ENCODE measurements at regions not wholly inside any gene's neighbourhood (a gene's known extent, or its start where the extent isn't known, plus 50 kb on each side); places are given as distances from the start of the nearest gene placed in this dataset.

DNA sequence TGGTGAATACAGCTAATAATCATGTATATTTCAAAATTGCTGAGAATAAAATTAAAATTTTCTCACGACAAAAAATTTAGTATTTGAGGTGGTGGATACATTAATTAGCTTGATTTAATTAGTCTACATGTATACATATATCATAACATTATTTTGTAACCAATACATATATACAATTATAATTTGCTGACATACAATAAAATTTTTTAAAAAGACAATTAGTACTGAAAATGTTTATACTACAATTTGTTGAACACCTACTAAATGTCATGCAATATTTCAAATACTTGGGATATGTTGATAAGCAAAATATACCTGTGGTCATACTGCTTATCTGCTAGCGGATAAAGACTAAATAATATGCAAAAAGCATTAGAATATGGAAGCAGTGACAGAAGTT is 586.5 kb downstream of the SLITRK6 start (continued):
- TF ChIP-seq, protein P1, sequence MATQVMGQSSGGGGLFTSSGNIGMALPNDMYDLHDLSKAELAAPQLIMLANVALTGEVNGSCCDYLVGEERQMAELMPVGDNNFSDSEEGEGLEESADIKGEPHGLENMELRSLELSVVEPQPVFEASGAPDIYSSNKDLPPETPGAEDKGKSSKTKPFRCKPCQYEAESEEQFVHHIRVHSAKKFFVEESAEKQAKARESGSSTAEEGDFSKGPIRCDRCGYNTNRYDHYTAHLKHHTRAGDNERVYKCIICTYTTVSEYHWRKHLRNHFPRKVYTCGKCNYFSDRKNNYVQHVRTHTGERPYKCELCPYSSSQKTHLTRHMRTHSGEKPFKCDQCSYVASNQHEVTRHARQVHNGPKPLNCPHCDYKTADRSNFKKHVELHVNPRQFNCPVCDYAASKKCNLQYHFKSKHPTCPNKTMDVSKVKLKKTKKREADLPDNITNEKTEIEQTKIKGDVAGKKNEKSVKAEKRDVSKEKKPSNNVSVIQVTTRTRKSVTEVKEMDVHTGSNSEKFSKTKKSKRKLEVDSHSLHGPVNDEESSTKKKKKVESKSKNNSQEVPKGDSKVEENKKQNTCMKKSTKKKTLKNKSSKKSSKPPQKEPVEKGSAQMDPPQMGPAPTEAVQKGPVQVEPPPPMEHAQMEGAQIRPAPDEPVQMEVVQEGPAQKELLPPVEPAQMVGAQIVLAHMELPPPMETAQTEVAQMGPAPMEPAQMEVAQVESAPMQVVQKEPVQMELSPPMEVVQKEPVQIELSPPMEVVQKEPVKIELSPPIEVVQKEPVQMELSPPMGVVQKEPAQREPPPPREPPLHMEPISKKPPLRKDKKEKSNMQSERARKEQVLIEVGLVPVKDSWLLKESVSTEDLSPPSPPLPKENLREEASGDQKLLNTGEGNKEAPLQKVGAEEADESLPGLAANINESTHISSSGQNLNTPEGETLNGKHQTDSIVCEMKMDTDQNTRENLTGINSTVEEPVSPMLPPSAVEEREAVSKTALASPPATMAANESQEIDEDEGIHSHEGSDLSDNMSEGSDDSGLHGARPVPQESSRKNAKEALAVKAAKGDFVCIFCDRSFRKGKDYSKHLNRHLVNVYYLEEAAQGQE (IDR thresholded peaks at IDR 0.05; ENCODE audit: unreplicated experiment) = no peak
- no peak for TF ChIP-seq NANOG (IDR thresholded peaks at IDR 0.05; ENCODE audit: borderline replicate concordance)

DNA sequence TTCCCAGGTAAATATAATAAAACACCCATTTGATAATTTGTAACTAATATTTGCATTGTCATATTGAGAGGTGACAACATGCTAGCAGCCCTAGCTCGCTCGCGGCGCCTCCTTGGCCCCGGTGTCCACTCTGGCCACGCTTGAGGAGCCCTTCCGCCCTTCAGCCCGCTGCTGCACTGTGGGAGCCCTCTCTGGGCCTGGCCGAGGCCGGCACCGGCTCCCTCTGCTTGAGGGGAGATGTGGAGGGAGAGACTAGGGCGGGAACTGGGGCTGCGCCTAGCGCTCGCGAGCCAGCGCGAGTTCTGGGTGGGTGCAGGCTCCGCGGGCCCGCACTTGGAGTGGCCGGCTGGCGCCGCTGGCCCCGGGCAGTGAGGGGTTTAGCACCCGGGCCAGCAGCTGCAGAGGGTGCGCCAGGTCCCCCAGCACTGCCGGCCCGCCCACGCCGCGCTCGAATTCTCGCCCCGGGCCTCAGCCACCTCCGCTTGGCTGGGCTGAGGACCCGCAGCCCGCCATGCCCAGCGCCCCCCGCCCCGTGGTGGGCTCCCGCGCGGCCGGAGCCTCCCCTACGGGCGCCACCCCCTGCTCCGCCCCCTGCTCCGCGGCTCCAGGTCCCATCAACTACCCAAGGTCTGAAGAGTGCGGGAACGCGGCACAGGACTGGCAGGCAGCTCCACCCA is 594.4 kb downstream of the SLITRK6 start:
- ATAC-seq = no peak; the same call in 2 of the 3 replicates
- Histone ChIP-seq H3K36me3 (ENCODE audit: insufficient read depth) (no peaks in the 10 kb centered on the region), H3K79me2 (replicated peaks; ENCODE audit: insufficient read depth) (no peaks in the 10 kb centered on the region), H3K4me3 (no peak overlapping the region), H3K4me2 (no peak overlapping the region), H3K4me1 (ENCODE audit: insufficient read depth) (no peaks in the 10 kb centered on the region), H3K9me2 (ENCODE audit: insufficient read depth) (no peaks in the 10 kb centered on the region), H3K27ac (ENCODE audit: low read depth) (no peak overlapping the region), H3K27me3 (ENCODE audit: insufficient read depth) (no peaks in the 10 kb centered on the region), H4K20me1 (replicated peaks; ENCODE audit: insufficient read depth) (no peaks in the 10 kb centered on the region), H2AFZ (peak overlapping the region; percentile 64; the same call in 1 of the 2 replicates), H3F3A (replicated peaks; ENCODE audit: low read depth) (no peaks in the 10 kb centered on the region)
- Mint-ChIP-seq H3K4me3 (no peak overlapping the region), H3K36me3 (ENCODE audit: low read depth) (peaks cover 13% of the 10 kb centered on the region; the same call in 2 of the 3 replicates), H3K27ac (no peak overlapping the region), H3K27me3 (ENCODE audit: insufficient read depth, low read depth, poor library complexity) (no peaks in the 10 kb centered on the region), H3K4me1 (no peaks in the 10 kb centered on the region; the same call in 2 of the 3 replicates), H3K9me3 (peaks cover 20% of the 10 kb centered on the region)
- no peak for DNase-seq (ENCODE audit: low spot score)
- TF ChIP-seq JUNB (IDR thresholded peaks at IDR 0.05; ENCODE audit: unreplicated experiment) = no peak
- no peak for TF ChIP-seq CREB1 (CRISPR knock-in tag; IDR thresholded peaks at IDR 0.05; ENCODE audit: low read depth)
- no peak for TF ChIP-seq ZNF331 (CRISPR knock-in tag; IDR thresholded peaks at IDR 0.05; ENCODE audit: low read depth)
- TF ChIP-seq POLR2AphosphoS5 (IDR thresholded peaks at IDR 0.05; ENCODE audit: low read depth) = no peak
- TF ChIP-seq, protein P1 (IDR thresholded peaks at IDR 0.05; ENCODE audit: unreplicated experiment) = no peak
- TF ChIP-seq, protein P2, sequence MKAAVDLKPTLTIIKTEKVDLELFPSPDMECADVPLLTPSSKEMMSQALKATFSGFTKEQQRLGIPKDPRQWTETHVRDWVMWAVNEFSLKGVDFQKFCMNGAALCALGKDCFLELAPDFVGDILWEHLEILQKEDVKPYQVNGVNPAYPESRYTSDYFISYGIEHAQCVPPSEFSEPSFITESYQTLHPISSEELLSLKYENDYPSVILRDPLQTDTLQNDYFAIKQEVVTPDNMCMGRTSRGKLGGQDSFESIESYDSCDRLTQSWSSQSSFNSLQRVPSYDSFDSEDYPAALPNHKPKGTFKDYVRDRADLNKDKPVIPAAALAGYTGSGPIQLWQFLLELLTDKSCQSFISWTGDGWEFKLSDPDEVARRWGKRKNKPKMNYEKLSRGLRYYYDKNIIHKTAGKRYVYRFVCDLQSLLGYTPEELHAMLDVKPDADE (IDR thresholded peaks at IDR 0.05) = no peak
- TF ChIP-seq, protein P3, sequence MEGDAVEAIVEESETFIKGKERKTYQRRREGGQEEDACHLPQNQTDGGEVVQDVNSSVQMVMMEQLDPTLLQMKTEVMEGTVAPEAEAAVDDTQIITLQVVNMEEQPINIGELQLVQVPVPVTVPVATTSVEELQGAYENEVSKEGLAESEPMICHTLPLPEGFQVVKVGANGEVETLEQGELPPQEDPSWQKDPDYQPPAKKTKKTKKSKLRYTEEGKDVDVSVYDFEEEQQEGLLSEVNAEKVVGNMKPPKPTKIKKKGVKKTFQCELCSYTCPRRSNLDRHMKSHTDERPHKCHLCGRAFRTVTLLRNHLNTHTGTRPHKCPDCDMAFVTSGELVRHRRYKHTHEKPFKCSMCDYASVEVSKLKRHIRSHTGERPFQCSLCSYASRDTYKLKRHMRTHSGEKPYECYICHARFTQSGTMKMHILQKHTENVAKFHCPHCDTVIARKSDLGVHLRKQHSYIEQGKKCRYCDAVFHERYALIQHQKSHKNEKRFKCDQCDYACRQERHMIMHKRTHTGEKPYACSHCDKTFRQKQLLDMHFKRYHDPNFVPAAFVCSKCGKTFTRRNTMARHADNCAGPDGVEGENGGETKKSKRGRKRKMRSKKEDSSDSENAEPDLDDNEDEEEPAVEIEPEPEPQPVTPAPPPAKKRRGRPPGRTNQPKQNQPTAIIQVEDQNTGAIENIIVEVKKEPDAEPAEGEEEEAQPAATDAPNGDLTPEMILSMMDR (conservative IDR thresholded peaks at IDR 0.05; ENCODE audit: low read depth in 2 of 2) = no peak
- no peak for TF ChIP-seq ZNF114 (CRISPR knock-in tag; IDR thresholded peaks at IDR 0.05)
